Karpas-422 (cell line): ENCODE measurements at regions not wholly inside any gene's neighbourhood (a gene's known extent, or its start where the extent isn't known, plus 50 kb on each side); places are given as distances from the start of the nearest gene placed in this dataset.
"Not testable (repeated sequence)": the region's sequence is repeated elsewhere in the genome, so short reads cannot be mapped to it uniquely, and the experiment has no call there.

ENCODE experiments used
- DNase-seq: peaks from one replicate; pipeline ENCODE4 v3.0.0-alpha.2; 2015
- H2AFZ ChIP-seq: fragments of 200-600 bp; sonication (generic); 2 replicates; pipeline ENCODE4 v1.6.1; 2014; ENCODE audit warnings: antibody characterized with exemption, low read length, mixed read lengths
- H3K27ac ChIP-seq: fragments of 200-600 bp; sonication (generic); 2 replicates; pipeline ENCODE4 v1.5.1; 2014; ENCODE audit warnings: mild to moderate bottlenecking, low read length, moderate library complexity
- H3K27me3 ChIP-seq: fragments of 200-600 bp; sonication (generic); 2 replicates; pipeline ENCODE4 v1.6.1; 2014; ENCODE audit warnings: low read length, mixed read lengths
- H3K36me3 ChIP-seq: fragments of 200-600 bp; sonication (generic); 2 replicates; pipeline ENCODE4 v1.6.1; 2014; ENCODE audit warnings: low read length, mixed read lengths; ENCODE audit not compliant: insufficient read depth
- H3K4me1 ChIP-seq: fragments of 200-600 bp; sonication (generic); 2 replicates; pipeline ENCODE4 v1.6.1; 2014; ENCODE audit warnings: mild to moderate bottlenecking, low read length, mixed read lengths
- H3K4me2 ChIP-seq: fragments of 200-600 bp; sonication (generic); 2 replicates; pipeline ENCODE4 v1.6.1; 2014; ENCODE audit warnings: low read length, low read depth, mild to moderate bottlenecking; ENCODE audit not compliant: poor library complexity, severe bottlenecking
- H3K4me3 ChIP-seq: fragments of 200-600 bp; sonication (generic); 2 replicates; pipeline ENCODE4 v1.5.1; 2014; ENCODE audit warnings: mild to moderate bottlenecking, antibody characterized with exemption, low read length, mixed read lengths
- H3K79me2 ChIP-seq: fragments of 200-600 bp; sonication (generic); 2 replicates; pipeline ENCODE4 v1.6.1; 2014; ENCODE audit warnings: mild to moderate bottlenecking, low read length, mixed read lengths
- H3K9ac ChIP-seq: fragments of 200-600 bp; sonication (generic); 2 replicates; pipeline ENCODE4 v1.6.0; 2014; ENCODE audit warnings: low read length
- H3K9me2 ChIP-seq: fragments of 200-600 bp; sonication (generic), shearing (Covaris generic); replicated peaks from 2 replicates; pipeline ENCODE4 v1.6.0; 2014; ENCODE audit warnings: mild to moderate bottlenecking, low read length, moderate library complexity; ENCODE audit not compliant: insufficient read depth
- H3K9me3 ChIP-seq: fragments of 300-700, 200-600 bp; sonication (generic); 2 replicates; pipeline ENCODE4 v1.6.1; 2014; ENCODE audit warnings: low read length, mixed read lengths
- H4K20me1 ChIP-seq: fragments of 200-600 bp; sonication (generic); 2 replicates; pipeline ENCODE4 v1.6.1; 2014; ENCODE audit warnings: mild to moderate bottlenecking, antibody characterized with exemption, low read length, low read depth; ENCODE audit not compliant: insufficient read depth

- H2AFZ ChIP-seq, DNase-seq, H3K9ac ChIP-seq, H3K27me3 ChIP-seq, H3K79me2 ChIP-seq, H3K9me3 ChIP-seq, H3K4me3 ChIP-seq, H3K36me3 ChIP-seq, H3K4me2 ChIP-seq, H4K20me1 ChIP-seq, H3K9me2 ChIP-seq: not testable (repeated sequence)
- peaks cover 61% of the 10 kb centered on the region for H3K4me1 ChIP-seq
- H3K27ac ChIP-seq = peak overlapping the region; percentile 93
These were observed 109.5 kb downstream of the AKAP11 start for GRCh38 chr13:42381426-42381825.

GRCh38 chr13:42383025-42383424 is 111.1 kb downstream of the AKAP11 start:
- Histone ChIP-seq H3K4me1 (peaks cover 58% of the 10 kb centered on the region), H4K20me1 (no peaks in the 10 kb centered on the region), H3K27ac (no peak overlapping the region), H3K9me3 (peaks cover 4% of the 10 kb centered on the region), H3K9me2 (no peaks in the 10 kb centered on the region), H3K4me3 (no peak overlapping the region), H3K9ac (no peak overlapping the region), H3K4me2 (no peak overlapping the region), H3K79me2 (no peaks in the 10 kb centered on the region), H3K27me3 (no peaks in the 10 kb centered on the region), H2AFZ (no peak overlapping the region), H3K36me3 (no peaks in the 10 kb centered on the region; the same call in 1 of the 2 replicates)
- no peak for DNase-seq

GRCh38 chr13:42384265-42384664 is 112.3 kb downstream of the AKAP11 start:
- peak; percentile 63 for DNase-seq
- no peaks in the 10 kb centered on the region for H4K20me1 ChIP-seq
- H3K27ac ChIP-seq = no peak overlapping the region
- H2AFZ ChIP-seq = no peak overlapping the region
- no peak overlapping the region for H3K4me2 ChIP-seq
- H3K9me3 ChIP-seq = peaks cover 4% of the 10 kb centered on the region
- no peak overlapping the region for H3K4me3 ChIP-seq
- H3K27me3 ChIP-seq = no peaks in the 10 kb centered on the region
- H3K36me3 ChIP-seq = no peaks in the 10 kb centered on the region; the same call in 1 of the 2 replicates
- no peaks in the 10 kb centered on the region for H3K9me2 ChIP-seq
- peaks cover 52% of the 10 kb centered on the region for H3K4me1 ChIP-seq
- no peaks in the 10 kb centered on the region for H3K79me2 ChIP-seq
- H3K9ac ChIP-seq = no peak overlapping the region

GRCh38 chr13:42388326-42388725 is 116.4 kb downstream of the AKAP11 start:
- Histone ChIP-seq H3K79me2 (no peaks in the 10 kb centered on the region), H3K4me1 (peaks cover 33% of the 10 kb centered on the region), H3K9ac (no peak overlapping the region), H3K9me2 (no peaks in the 10 kb centered on the region), H3K4me2 (no peak overlapping the region), H3K4me3 (no peak overlapping the region), H4K20me1 (no peaks in the 10 kb centered on the region), H3K36me3 (no peaks in the 10 kb centered on the region), H2AFZ (no peak overlapping the region), H3K27ac (no peak overlapping the region), H3K27me3 (no peaks in the 10 kb centered on the region), H3K9me3 (no peaks in the 10 kb centered on the region)
- no peak for DNase-seq

GRCh38 chr13:42389041-42389440 is 117.1 kb downstream of the AKAP11 start:
- Histone ChIP-seq H3K27ac (no peak overlapping the region), H2AFZ (no peak overlapping the region), H3K36me3 (no peaks in the 10 kb centered on the region), H3K79me2 (no peaks in the 10 kb centered on the region), H3K27me3 (no peaks in the 10 kb centered on the region), H3K4me1 (peaks cover 26% of the 10 kb centered on the region), H3K9me3 (no peaks in the 10 kb centered on the region), H3K4me3 (no peak overlapping the region), H4K20me1 (no peaks in the 10 kb centered on the region), H3K4me2 (no peak overlapping the region), H3K9me2 (no peaks in the 10 kb centered on the region), H3K9ac (no peak overlapping the region)
- no peak for DNase-seq

- peaks cover 43% of the 10 kb centered on the region for H3K4me1 ChIP-seq
These were observed 120.2 kb downstream of the AKAP11 start for GRCh38 chr13:42392180-42392579.

GRCh38 chr13:42392716-42393572 is 121.0 kb downstream of the AKAP11 start:
- 0 out of 2 replicates have a peak, but pooled peaks cover 4% of the 10 kb centered on the region for H3K27me3 ChIP-seq
- no peaks in the 10 kb centered on the region for H3K9me3 ChIP-seq
- H2AFZ ChIP-seq = no peak overlapping the region
- no peak overlapping the region for H3K4me2 ChIP-seq
- H3K79me2 ChIP-seq = no peaks in the 10 kb centered on the region
- H3K4me1 ChIP-seq = peaks cover 46% of the 10 kb centered on the region
- H3K9ac ChIP-seq = no peak overlapping the region
- no peak overlapping the region for H3K27ac ChIP-seq
- H3K4me3 ChIP-seq = no peak overlapping the region
- no peak for DNase-seq
- no peaks in the 10 kb centered on the region for H4K20me1 ChIP-seq
- H3K36me3 ChIP-seq = no peaks in the 10 kb centered on the region
- H3K9me2 ChIP-seq = no peaks in the 10 kb centered on the region

More at GRCh38 chr13:42392180-42392579, 120.2 kb downstream of the AKAP11 start:
- Histone ChIP-seq H4K20me1 (no peaks in the 10 kb centered on the region), H3K79me2 (no peaks in the 10 kb centered on the region), H3K4me2 (no peak overlapping the region), H3K27me3 (0 out of 2 replicates have a peak, but pooled peaks cover 3% of the 10 kb centered on the region), H3K4me3 (no peak overlapping the region), H3K9me3 (no peaks in the 10 kb centered on the region), H3K9ac (no peak overlapping the region), H2AFZ (no peak overlapping the region), H3K27ac (no peak overlapping the region), H3K9me2 (no peaks in the 10 kb centered on the region), H3K36me3 (no peaks in the 10 kb centered on the region)
- no peak for DNase-seq

GRCh38 chr13:42393573-42394360 is 121.8 kb downstream of the AKAP11 start:
- no peaks in the 10 kb centered on the region for H3K36me3 ChIP-seq
- H3K4me2 ChIP-seq = no peak overlapping the region
- H3K27me3 ChIP-seq = 0 out of 2 replicates have a peak, but pooled peaks cover 4% of the 10 kb centered on the region
- H3K9me3 ChIP-seq = no peaks in the 10 kb centered on the region
- no peak overlapping the region for H3K4me3 ChIP-seq
- H3K9ac ChIP-seq = no peak overlapping the region
- no peak for DNase-seq
- no peaks in the 10 kb centered on the region for H3K9me2 ChIP-seq
- no peak overlapping the region for H3K27ac ChIP-seq
- H4K20me1 ChIP-seq = no peaks in the 10 kb centered on the region
- H3K4me1 ChIP-seq = peaks cover 47% of the 10 kb centered on the region
- H2AFZ ChIP-seq = no peak overlapping the region
- H3K79me2 ChIP-seq = no peaks in the 10 kb centered on the region
